Karpas-422 (cell line): ENCODE measurements at regions not wholly inside any gene's neighbourhood (a gene's known extent, or its start where the extent isn't known, plus 50 kb on each side); places are given as distances from the start of the nearest gene placed in this dataset.

Experiments used
- DNase-seq: peaks from one replicate; pipeline ENCODE4 v3.0.0-alpha.2; 2015
- H2AFZ ChIP-seq: fragments of 200-600 bp; sonication (generic); 2 replicates; pipeline ENCODE4 v1.6.1; 2014; ENCODE audit warnings: antibody characterized with exemption, low read length, mixed read lengths
- H3K27ac ChIP-seq: fragments of 200-600 bp; sonication (generic); 2 replicates; pipeline ENCODE4 v1.5.1; 2014; ENCODE audit warnings: mild to moderate bottlenecking, low read length, moderate library complexity
- H3K27me3 ChIP-seq: fragments of 200-600 bp; sonication (generic); 2 replicates; pipeline ENCODE4 v1.6.1; 2014; ENCODE audit warnings: low read length, mixed read lengths
- H3K36me3 ChIP-seq: fragments of 200-600 bp; sonication (generic); 2 replicates; pipeline ENCODE4 v1.6.1; 2014; ENCODE audit warnings: low read length, mixed read lengths; ENCODE audit not compliant: insufficient read depth
- H3K4me1 ChIP-seq: fragments of 200-600 bp; sonication (generic); 2 replicates; pipeline ENCODE4 v1.6.1; 2014; ENCODE audit warnings: mild to moderate bottlenecking, low read length, mixed read lengths
- H3K4me2 ChIP-seq: fragments of 200-600 bp; sonication (generic); 2 replicates; pipeline ENCODE4 v1.6.1; 2014; ENCODE audit warnings: low read length, low read depth, mild to moderate bottlenecking; ENCODE audit not compliant: poor library complexity, severe bottlenecking
- H3K4me3 ChIP-seq: fragments of 200-600 bp; sonication (generic); 2 replicates; pipeline ENCODE4 v1.5.1; 2014; ENCODE audit warnings: mild to moderate bottlenecking, antibody characterized with exemption, low read length, mixed read lengths
- H3K79me2 ChIP-seq: fragments of 200-600 bp; sonication (generic); 2 replicates; pipeline ENCODE4 v1.6.1; 2014; ENCODE audit warnings: mild to moderate bottlenecking, low read length, mixed read lengths
- H3K9ac ChIP-seq: fragments of 200-600 bp; sonication (generic); 2 replicates; pipeline ENCODE4 v1.6.0; 2014; ENCODE audit warnings: low read length
- H3K9me2 ChIP-seq: fragments of 200-600 bp; sonication (generic), shearing (Covaris generic); replicated peaks from 2 replicates; pipeline ENCODE4 v1.6.0; 2014; ENCODE audit warnings: mild to moderate bottlenecking, low read length, moderate library complexity; ENCODE audit not compliant: insufficient read depth
- H3K9me3 ChIP-seq: fragments of 300-700, 200-600 bp; sonication (generic); 2 replicates; pipeline ENCODE4 v1.6.1; 2014; ENCODE audit warnings: low read length, mixed read lengths
- H4K20me1 ChIP-seq: fragments of 200-600 bp; sonication (generic); 2 replicates; pipeline ENCODE4 v1.6.1; 2014; ENCODE audit warnings: mild to moderate bottlenecking, antibody characterized with exemption, low read length, low read depth; ENCODE audit not compliant: insufficient read depth

GRCh38 chr10:100620087-100620835 is 84.5 kb downstream of the HIF1AN start:
- no peak overlapping the region for H3K4me3 ChIP-seq
- no peaks in the 10 kb centered on the region for H3K79me2 ChIP-seq
- H2AFZ ChIP-seq, result no peak overlapping the region
- H3K4me2 ChIP-seq, result no peak overlapping the region
- H3K4me1 ChIP-seq, result peaks cover 6% of the 10 kb centered on the region
- DNase-seq, result no peak
- no peaks in the 10 kb centered on the region for H4K20me1 ChIP-seq
- no peak overlapping the region for H3K9ac ChIP-seq
- no peaks in the 10 kb centered on the region for H3K9me2 ChIP-seq
- no peak overlapping the region for H3K27ac ChIP-seq
- no peaks in the 10 kb centered on the region for H3K27me3 ChIP-seq
- no peaks in the 10 kb centered on the region for H3K36me3 ChIP-seq
- no peaks in the 10 kb centered on the region for H3K9me3 ChIP-seq

- Histone ChIP-seq H3K36me3 (no peaks in the 10 kb centered on the region), H3K9me2 (no peaks in the 10 kb centered on the region), H3K27ac (no peak overlapping the region), H3K9ac (no peak overlapping the region), H3K27me3 (no peaks in the 10 kb centered on the region), H3K9me3 (no peaks in the 10 kb centered on the region), H2AFZ (no peak overlapping the region), H3K79me2 (no peaks in the 10 kb centered on the region), H3K4me3 (no peak overlapping the region), H3K4me2 (no peak overlapping the region), H4K20me1 (no peaks in the 10 kb centered on the region), H3K4me1 (peaks cover 6% of the 10 kb centered on the region)
- DNase-seq, result no peak
Measured at GRCh38 chr10:100621360-100622205, 85.8 kb downstream of the HIF1AN start.

DNA sequence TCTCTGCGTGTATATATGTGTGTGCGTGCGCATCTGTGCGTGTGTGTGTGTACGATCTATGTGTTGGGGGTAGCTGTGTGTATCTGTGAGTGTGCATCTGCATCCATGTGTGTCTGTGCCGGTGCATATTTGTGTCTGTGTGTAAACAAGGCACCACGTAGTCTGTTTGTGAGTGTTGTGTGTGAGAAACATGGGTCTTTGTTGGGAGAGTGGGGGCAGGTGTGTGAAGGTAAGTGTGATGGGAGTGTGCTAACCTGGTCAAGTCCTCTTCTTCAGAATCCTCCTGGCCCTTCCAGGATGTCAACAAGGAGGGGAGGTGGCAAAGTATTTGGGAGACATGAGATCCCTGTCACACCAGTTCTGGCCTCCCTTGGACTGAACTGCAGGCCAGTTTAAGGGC is 87.2 kb downstream of the HIF1AN start:
- Histone ChIP-seq H3K27ac (no peak overlapping the region), H3K4me1 (peaks cover 4% of the 10 kb centered on the region), H3K27me3 (no peaks in the 10 kb centered on the region), H4K20me1 (no peaks in the 10 kb centered on the region), H3K79me2 (no peaks in the 10 kb centered on the region), H3K9me2 (no peaks in the 10 kb centered on the region), H2AFZ (no peak overlapping the region), H3K36me3 (no peaks in the 10 kb centered on the region), H3K4me2 (no peak overlapping the region), H3K4me3 (no peak overlapping the region), H3K9ac (no peak overlapping the region), H3K9me3 (no peaks in the 10 kb centered on the region)
- DNase-seq, result no peak

- H3K9me3 ChIP-seq, result no peaks in the 10 kb centered on the region
- no peak for DNase-seq
- no peak overlapping the region for H3K27ac ChIP-seq
- H3K4me1 ChIP-seq, result no peaks in the 10 kb centered on the region
- H3K9ac ChIP-seq, result no peak overlapping the region
- H4K20me1 ChIP-seq, result no peaks in the 10 kb centered on the region
- H3K79me2 ChIP-seq, result no peaks in the 10 kb centered on the region
- no peaks in the 10 kb centered on the region for H3K36me3 ChIP-seq
- H3K4me3 ChIP-seq, result no peak overlapping the region
- H3K4me2 ChIP-seq, result no peak overlapping the region
- no peaks in the 10 kb centered on the region for H3K9me2 ChIP-seq
- H3K27me3 ChIP-seq, result no peaks in the 10 kb centered on the region
- H2AFZ ChIP-seq, result no peak overlapping the region
Measured at GRCh38 chr10:100623521-100624230, 87.9 kb downstream of the HIF1AN start.

GRCh38 chr10:100624298-100624697 is 88.6 kb downstream of the HIF1AN start:
- no peak overlapping the region for H3K4me2 ChIP-seq
- H2AFZ ChIP-seq, result no peak overlapping the region
- no peaks in the 10 kb centered on the region for H3K4me1 ChIP-seq
- no peaks in the 10 kb centered on the region for H3K9me3 ChIP-seq
- no peak overlapping the region for H3K4me3 ChIP-seq
- H3K36me3 ChIP-seq, result no peaks in the 10 kb centered on the region
- no peaks in the 10 kb centered on the region for H4K20me1 ChIP-seq
- H3K27ac ChIP-seq, result no peak overlapping the region
- no peaks in the 10 kb centered on the region for H3K27me3 ChIP-seq
- H3K9ac ChIP-seq, result no peak overlapping the region
- H3K79me2 ChIP-seq, result no peaks in the 10 kb centered on the region
- no peaks in the 10 kb centered on the region for H3K9me2 ChIP-seq
- no peak for DNase-seq

DNA sequence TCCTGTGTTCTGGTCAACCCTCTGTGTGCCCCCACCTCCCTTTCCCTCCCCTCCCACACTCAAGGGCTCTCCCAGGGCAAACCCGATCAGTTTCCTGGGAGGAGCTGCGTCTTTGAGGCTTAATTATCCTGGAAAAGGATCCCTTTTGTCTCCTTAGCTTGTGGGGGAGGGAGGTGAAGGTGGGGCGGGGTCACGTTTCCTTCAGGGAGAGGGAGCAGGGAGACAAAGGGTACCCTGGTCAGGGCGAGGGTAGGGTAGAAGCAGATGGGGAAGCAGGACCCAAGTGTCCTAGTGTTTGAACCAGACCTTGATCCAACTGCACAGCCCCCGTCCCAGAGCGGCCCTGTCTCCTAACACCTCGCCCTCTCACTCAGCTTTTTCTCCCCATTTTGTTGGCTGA is 90.1 kb downstream of the HIF1AN start:
- H3K9me2 ChIP-seq, result no peaks in the 10 kb centered on the region
- H3K27me3 ChIP-seq, result no peaks in the 10 kb centered on the region
- H4K20me1 ChIP-seq, result no peaks in the 10 kb centered on the region
- no peaks in the 10 kb centered on the region for H3K36me3 ChIP-seq
- no peaks in the 10 kb centered on the region for H3K79me2 ChIP-seq
- no peak overlapping the region for H3K4me3 ChIP-seq
- H3K27ac ChIP-seq, result no peak overlapping the region
- H3K4me1 ChIP-seq, result no peaks in the 10 kb centered on the region
- no peak overlapping the region for H3K4me2 ChIP-seq
- no peak for DNase-seq
- no peak overlapping the region for H2AFZ ChIP-seq
- no peak overlapping the region for H3K9ac ChIP-seq
- H3K9me3 ChIP-seq, result no peaks in the 10 kb centered on the region

GRCh38 chr10:100628061-100628460 is 92.3 kb downstream of the HIF1AN start:
- no peaks in the 10 kb centered on the region for H3K9me3 ChIP-seq
- H3K9me2 ChIP-seq, result no peaks in the 10 kb centered on the region
- no peaks in the 10 kb centered on the region; the same call in 1 of the 2 replicates for H3K4me1 ChIP-seq
- H3K9ac ChIP-seq, result no peak overlapping the region
- H3K27ac ChIP-seq, result no peak overlapping the region
- H3K36me3 ChIP-seq, result no peaks in the 10 kb centered on the region
- no peak overlapping the region for H2AFZ ChIP-seq
- DNase-seq, result no peak
- H3K4me3 ChIP-seq, result no peak overlapping the region
- no peaks in the 10 kb centered on the region for H3K27me3 ChIP-seq
- H3K4me2 ChIP-seq, result no peak overlapping the region
- no peaks in the 10 kb centered on the region for H3K79me2 ChIP-seq
- H4K20me1 ChIP-seq, result no peaks in the 10 kb centered on the region

- Histone ChIP-seq H3K27ac (no peak overlapping the region), H2AFZ (no peak overlapping the region), H3K79me2 (no peaks in the 10 kb centered on the region), H3K4me3 (no peak overlapping the region), H3K4me1 (no peaks in the 10 kb centered on the region; the same call in 1 of the 2 replicates), H3K4me2 (no peak overlapping the region), H3K9me2 (no peaks in the 10 kb centered on the region), H4K20me1 (no peaks in the 10 kb centered on the region), H3K36me3 (no peaks in the 10 kb centered on the region), H3K9me3 (no peaks in the 10 kb centered on the region), H3K9ac (no peak overlapping the region), H3K27me3 (no peaks in the 10 kb centered on the region)
- no peak for DNase-seq
Measured at GRCh38 chr10:100631192-100631591, 95.4 kb downstream of the HIF1AN start.
